H9 (cell line): ENCODE measurements at regions not wholly inside any gene's neighbourhood (a gene's known extent, or its start where the extent isn't known, plus 50 kb on each side); places are given as distances from the start of the nearest gene placed in this dataset.

Experiments
- DNase-seq: peaks from one replicate; pipeline ENCODE4 v3.0.0-alpha.2; 2017
- H2AFZ ChIP-seq: one replicate; pipeline ENCODE4 v1.6.1; 2013; ENCODE audit warnings: mild to moderate bottlenecking, low read length, control low read depth, moderate library complexity
- H2AK5ac ChIP-seq: 2 replicates; pipeline ENCODE4 v1.6.1; 2013; ENCODE audit warnings: low read length, control low read depth, mixed read lengths; ENCODE audit not compliant: insufficient read length
- H2BK120ac ChIP-seq: one replicate; pipeline ENCODE4 v1.6.1; 2013; ENCODE audit warnings: low read depth, mild to moderate bottlenecking, low read length, control low read depth, inconsistent platforms; ENCODE audit not compliant: poor library complexity, severe bottlenecking
- H2BK12ac ChIP-seq: 2 replicates; pipeline ENCODE4 v1.6.1; 2013; ENCODE audit warnings: low read length, control low read depth, mixed read lengths, low read depth; ENCODE audit not compliant: insufficient read length
- H2BK15ac ChIP-seq: 2 replicates; pipeline ENCODE4 v1.6.1; 2013; ENCODE audit warnings: low read depth, low read length, control low read depth
- H2BK20ac ChIP-seq: one replicate; pipeline ENCODE4 v1.6.1; 2013; ENCODE audit warnings: low read depth, mild to moderate bottlenecking, low read length, control low read depth, inconsistent platforms; ENCODE audit not compliant: poor library complexity, severe bottlenecking
- H2BK5ac ChIP-seq: 2 replicates; pipeline ENCODE4 v1.6.1; 2013; ENCODE audit warnings: low read length, control low read depth, mixed read lengths; ENCODE audit not compliant: insufficient read length
- H3K14ac ChIP-seq: 2 replicates; pipeline ENCODE4 v1.6.1; 2013; ENCODE audit warnings: low read length, control low read depth; ENCODE audit not compliant: insufficient read depth
- H3K18ac ChIP-seq: 2 replicates; pipeline ENCODE4 v1.6.1; 2013; ENCODE audit warnings: low read depth, mild to moderate bottlenecking, mixed read lengths, low read length, control low read depth; ENCODE audit not compliant: insufficient read length
- H3K23ac ChIP-seq: 2 replicates; pipeline ENCODE4 v1.6.1; 2013; ENCODE audit warnings: low read length, control low read depth, mixed read lengths, low read depth; ENCODE audit not compliant: insufficient read length
- H3K23me2 ChIP-seq: 2 replicates; pipeline ENCODE4 v1.6.1; 2013; ENCODE audit warnings: low read depth, mild to moderate bottlenecking, mixed read lengths, low read length, control low read depth; ENCODE audit not compliant: insufficient read length, poor library complexity, severe bottlenecking
- H3K27ac ChIP-seq: 2 replicates; pipeline ENCODE4 v1.5.1; 2013; ENCODE audit warnings: low read length, control low read depth, mixed read lengths, low read depth; ENCODE audit not compliant: insufficient read length
- H3K27me3 ChIP-seq: 2 replicates; pipeline ENCODE4 v1.6.1; 2013; ENCODE audit warnings: low read length, control low read depth, inconsistent platforms; ENCODE audit not compliant: insufficient read depth
- H3K4ac ChIP-seq: 2 replicates; pipeline ENCODE4 v1.6.1; 2013; ENCODE audit warnings: low read depth, mild to moderate bottlenecking, control low read depth, inconsistent platforms, low read length, moderate library complexity
- H3K4me1 ChIP-seq: 2 replicates; pipeline ENCODE4 v1.6.1; 2013; ENCODE audit warnings: low read length, control low read depth, inconsistent platforms; ENCODE audit not compliant: insufficient read depth
- H3K4me2 ChIP-seq: 2 replicates; pipeline ENCODE4 v1.6.1; 2013; ENCODE audit warnings: low read length, control low read depth, mixed read lengths; ENCODE audit not compliant: insufficient read length, insufficient read depth
- H3K56ac ChIP-seq: 2 replicates; pipeline ENCODE4 v1.6.1; 2013; ENCODE audit warnings: low read depth, mild to moderate bottlenecking, mixed read lengths, low read length, control low read depth; ENCODE audit not compliant: insufficient read length
- H3K79me1 ChIP-seq: 2 replicates; pipeline ENCODE4 v1.6.1; 2013; ENCODE audit warnings: low read depth, mild to moderate bottlenecking, moderate library complexity, low read length, control low read depth, inconsistent platforms; ENCODE audit not compliant: insufficient read depth, poor library complexity, severe bottlenecking
- H3K79me2 ChIP-seq: 2 replicates; pipeline ENCODE4 v1.6.1; 2013; ENCODE audit warnings: low read length, control low read depth, inconsistent platforms; ENCODE audit not compliant: insufficient read depth
- H3K9ac ChIP-seq: 2 replicates; pipeline ENCODE4 v1.6.1; 2013; ENCODE audit warnings: low read length, control low read depth, mixed read lengths; ENCODE audit not compliant: insufficient read length; ENCODE audit errors: extremely low read depth
- H3K9me3 ChIP-seq: one replicate; pipeline ENCODE4 v1.6.1; 2013; ENCODE audit warnings: low read depth, low read length, inconsistent platforms; ENCODE audit not compliant: control insufficient read depth
- H3T11ph ChIP-seq: one replicate; pipeline ENCODE4 v1.6.1; 2013; ENCODE audit warnings: mild to moderate bottlenecking, low read length, control low read depth, inconsistent platforms
- H4K20me1 ChIP-seq: one replicate; pipeline ENCODE4 v1.6.1; 2013; ENCODE audit not compliant: control insufficient read depth, insufficient read length, insufficient read depth
- H4K5ac ChIP-seq: 2 replicates; pipeline ENCODE4 v1.6.1; 2013; ENCODE audit warnings: low read depth, mild to moderate bottlenecking, mixed read lengths, low read length, control low read depth; ENCODE audit not compliant: insufficient read length
- H4K8ac ChIP-seq: replicated peaks from 2 replicates; pipeline ENCODE4 v1.6.1; 2013; ENCODE audit warnings: low read length, control low read depth, mixed read lengths, low read depth; ENCODE audit not compliant: insufficient read length
- H4K91ac ChIP-seq: 2 replicates; pipeline ENCODE4 v1.6.1; 2013; ENCODE audit warnings: low read depth, mild to moderate bottlenecking, moderate library complexity, mixed read lengths, low read length, control low read depth; ENCODE audit not compliant: insufficient read length
- H3K27ac Mint-ChIP-seq, 3 experiments: 2 replicates in 2 of 3; 3 replicates in 1 of 3; pipeline ENCODE4 v1.8.0; 2020 to 2021; ENCODE audit warnings: mixed read lengths in 3 of 3, mild to moderate bottlenecking in 1 of 3, moderate library complexity in 1 of 3
- H3K27me3 Mint-ChIP-seq: 2 replicates; pipeline ENCODE4 v1.8.0; 2021; ENCODE audit warnings: low read depth, mild to moderate bottlenecking, moderate library complexity, mixed read lengths
- H3K36me3 Mint-ChIP-seq, 3 experiments: 2 replicates in 2 of 3; 3 replicates in 1 of 3; pipeline ENCODE4 v1.8.0; 2020 to 2021; ENCODE audit warnings: low read depth in 3 of 3, mixed read lengths in 3 of 3; ENCODE audit not compliant: insufficient read depth in 1 of 3
- H3K4me1 Mint-ChIP-seq, 2 experiments: 2 replicates each; pipeline ENCODE4 v1.8.0; 2020; ENCODE audit warnings: mixed read lengths in 2 of 2
- H3K4me3 Mint-ChIP-seq, 2 experiments: 2 replicates in 1 of 2; 3 replicates in 1 of 2; pipeline ENCODE4 v1.8.0; 2020 to 2021; ENCODE audit warnings: mild to moderate bottlenecking in 2 of 2, mixed read lengths in 2 of 2, moderate library complexity in 1 of 2
- H3K9me3 Mint-ChIP-seq, 2 experiments: 2 replicates in 1 of 2; 3 replicates in 1 of 2; pipeline ENCODE4 v1.8.0; 2020; ENCODE audit warnings: mild to moderate bottlenecking in 2 of 2, mixed read lengths in 2 of 2, moderate library complexity in 1 of 2
- WGBS: extraction: QIAGEN DNeasy Blood & Tissue Kit; methylation state at CpG from one replicate; pipeline ENCODE4 v1.1.7; 2013; ENCODE audit warnings: missing lambda C conversion rate, low lambda C conversion rate, mixed read lengths; ENCODE audit not compliant: insufficient read length; ENCODE audit errors: extremely low coverage; 5-methylcytosine and 5-hydroxymethylcytosine counted together
- TF ChIP-seq, protein P1 (sequence below): fragments of 200-600 bp; sonication (generic); conservative IDR thresholded peaks from 3 replicates; pipeline ENCODE4 v1.8.0; 2021; ENCODE audit warnings: antibody characterized with exemption, mild to moderate bottlenecking

GRCh38 chr2:176639671-176640070 lies 370.4 kb downstream of the MTX2 start:
- Histone ChIP-seq H3K27me3 (peaks cover 9% of the 10 kb centered on the region; the same call in 1 of the 2 replicates), H3K79me1 (no peaks in the 10 kb centered on the region), H2BK20ac (no peak overlapping the region), H3T11ph (no peak overlapping the region), H3K23me2 (peaks cover 7% of the 10 kb centered on the region), H2AFZ (no peak overlapping the region), H4K91ac (no peak overlapping the region), H4K5ac (no peak overlapping the region), H3K23ac (no peak overlapping the region), H3K18ac (no peak overlapping the region), H2AK5ac (no peak overlapping the region), H3K9me3 (no peaks in the 10 kb centered on the region), H3K9ac (no peak overlapping the region), H3K56ac (no peak overlapping the region), H2BK120ac (no peak overlapping the region), H2BK12ac (no peak overlapping the region), H4K8ac (no peak overlapping the region), H3K4me1 (no peaks in the 10 kb centered on the region), H3K79me2 (no peaks in the 10 kb centered on the region), H4K20me1 (no peaks in the 10 kb centered on the region), H3K14ac (no peak overlapping the region), H2BK5ac (no peak overlapping the region), H2BK15ac (no peak overlapping the region), H3K27ac (no peak overlapping the region), H3K4me2 (no peak overlapping the region), H3K4ac (no peak overlapping the region)
- Mint-ChIP-seq H3K27ac (no peak overlapping the region), H3K9me3 (no peaks in the 10 kb centered on the region), H3K4me1 (peaks cover 13 to 15% of the 10 kb centered on the region in 2 experiments; a peak in 3 of 4 replicates), H3K36me3 (no peaks in the 10 kb centered on the region), H3K27me3 (peaks cover 87% of the 10 kb centered on the region), H3K4me3 (no peak overlapping the region)
- WGBS = no CpG with 5 or more reads among the region's 5 CpGs
- no peak for DNase-seq
- TF ChIP-seq, protein P1, sequence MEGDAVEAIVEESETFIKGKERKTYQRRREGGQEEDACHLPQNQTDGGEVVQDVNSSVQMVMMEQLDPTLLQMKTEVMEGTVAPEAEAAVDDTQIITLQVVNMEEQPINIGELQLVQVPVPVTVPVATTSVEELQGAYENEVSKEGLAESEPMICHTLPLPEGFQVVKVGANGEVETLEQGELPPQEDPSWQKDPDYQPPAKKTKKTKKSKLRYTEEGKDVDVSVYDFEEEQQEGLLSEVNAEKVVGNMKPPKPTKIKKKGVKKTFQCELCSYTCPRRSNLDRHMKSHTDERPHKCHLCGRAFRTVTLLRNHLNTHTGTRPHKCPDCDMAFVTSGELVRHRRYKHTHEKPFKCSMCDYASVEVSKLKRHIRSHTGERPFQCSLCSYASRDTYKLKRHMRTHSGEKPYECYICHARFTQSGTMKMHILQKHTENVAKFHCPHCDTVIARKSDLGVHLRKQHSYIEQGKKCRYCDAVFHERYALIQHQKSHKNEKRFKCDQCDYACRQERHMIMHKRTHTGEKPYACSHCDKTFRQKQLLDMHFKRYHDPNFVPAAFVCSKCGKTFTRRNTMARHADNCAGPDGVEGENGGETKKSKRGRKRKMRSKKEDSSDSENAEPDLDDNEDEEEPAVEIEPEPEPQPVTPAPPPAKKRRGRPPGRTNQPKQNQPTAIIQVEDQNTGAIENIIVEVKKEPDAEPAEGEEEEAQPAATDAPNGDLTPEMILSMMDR = no peak
